ENCODE measurements at regions not wholly inside any gene's neighbourhood (a gene's known extent, or its start where the extent isn't known, plus 50 kb on each side); places are given as distances from the start of the nearest gene placed in this dataset.

GRCh38 chr12:114749065-114749464 is 65.1 kb upstream of the TBX3 start:
- Histone ChIP-seq H2BK5ac (ENCODE audit: low read depth, low read length) (no peak overlapping the region), H2BK15ac (ENCODE audit: low read length) (no peak overlapping the region), H3K79me1 (ENCODE audit: low read depth, low read length) (no peaks in the 10 kb centered on the region), H4K5ac (ENCODE audit: insufficient read length, low read depth, low read length) (no peak overlapping the region), H3K36me3 (ENCODE audit: control insufficient read depth in 2 of 4, insufficient read depth in 4 of 4, low read length in 3 of 4) (no peaks in the 10 kb centered on the region), H4K8ac (ENCODE audit: extremely low read depth, insufficient read depth, low read length) (no peak overlapping the region), H2AK5ac (ENCODE audit: low read depth, low read length) (no peak overlapping the region), H3K79me2 (ENCODE audit: control insufficient read depth in 1 of 2, insufficient read depth in 2 of 2, low read length in 2 of 2) (no peaks in the 10 kb centered on the region), H3K27me3 (replicated peaks in 1 of 4; ENCODE audit: control insufficient read depth in 3 of 4, extremely low read depth in 1 of 4, insufficient read depth in 3 of 4, low read length in 3 of 4) (peaks cover 0 to 7% (median 2%) of the 10 kb centered on the region in 4 experiments; a peak in 4 of 7 replicates), H3K4me2 (ENCODE audit: insufficient read depth in 1 of 2, low read depth in 2 of 2, low read length in 2 of 2) (no peak overlapping the region), H4K91ac (replicated peaks; ENCODE audit: insufficient read length, low read length) (no peak overlapping the region), H3K18ac (ENCODE audit: extremely low read depth, low read length) (no peak overlapping the region), H3K4me3 (ENCODE audit: extremely low read depth in 1 of 4, insufficient read depth in 2 of 4, low read depth in 3 of 4, low read length in 4 of 4) (no peak overlapping the region), H2BK20ac (ENCODE audit: low read length) (no peak overlapping the region), H2BK12ac (ENCODE audit: low read depth, low read length) (no peak overlapping the region), H3K56ac (replicated peaks; ENCODE audit: insufficient read length, low read depth, low read length) (no peak overlapping the region), H2BK120ac (replicated peaks; ENCODE audit: low read depth, low read length) (no peak overlapping the region), H3K23me2 (ENCODE audit: low read depth, low read length) (no peaks in the 10 kb centered on the region; the same call in 1 of the 2 replicates), H4K20me1 (replicated peaks in 1 of 2; ENCODE audit: control insufficient read depth in 1 of 2, insufficient read depth in 2 of 2, low read length in 2 of 2) (no peaks in the 10 kb centered on the region), H3K9me3 (ENCODE audit: insufficient read depth in 2 of 2, low read depth in 1 of 2, low read length in 1 of 2) (no peaks in the 10 kb centered on the region), H3K27ac (ENCODE audit: low read depth, low read length) (no peak overlapping the region), H3K23ac (ENCODE audit: insufficient read length) (no peak overlapping the region), H3K4ac (replicated peaks; ENCODE audit: insufficient read length, low read depth, low read length) (no peak overlapping the region), H3K4me1 (replicated peaks in 1 of 4; ENCODE audit: control insufficient read depth in 3 of 4, insufficient read depth in 4 of 4, low read length in 3 of 4) (peaks cover 0 to 16% (median 11%) of the 10 kb centered on the region in 4 experiments), H3K14ac (ENCODE audit: insufficient read length) (no peak overlapping the region), H2AFZ (ENCODE audit: low read length) (no peak overlapping the region), H3K9ac (replicated peaks in 1 of 4; ENCODE audit: extremely low read depth in 1 of 4, low read depth in 3 of 4, low read length in 3 of 4) (no peak overlapping the region)
- CTCF ChIA-PET (ENCODE audit: partially characterized antibody): interaction anchor here (1.0 kb wide), 1 partner anchor 10 kb away, joined by 3 read pairs; no protein-coding TSS in a partner anchor
- FAIRE-seq: no peak
- WGBS, 2 experiments (ENCODE audit: extremely low coverage in 1 of 2, insufficient coverage in 1 of 2, insufficient read length in 1 of 2, insufficient replicate concordance in 2 of 2, low coverage in 1 of 2, low lambda C conversion rate in 2 of 2, missing lambda C conversion rate in 1 of 2): 88% methylated on average over 3 of the region's 3 CpGs; no CpG with 5 or more reads in 1 of the 2 experiments
- POLR2A ChIA-PET (ENCODE audit: partially characterized antibody): no interaction called here
- DNase-seq (ENCODE audit: low read depth in 1 of 2, low spot score in 2 of 2): no peak
- TF ChIP-seq YY1 (IDR thresholded peaks at IDR 0.05; ENCODE audit: low read depth, low read length) (no peak), SP4 (IDR thresholded peaks at IDR 0.05; ENCODE audit: low read length) (no peak), JUND (IDR thresholded peaks at IDR 0.05; ENCODE audit: low read length) (no peak), SIX5 (IDR thresholded peaks at IDR 0.05; ENCODE audit: low read depth, low read length) (no peak), ZNF274 (IDR thresholded peaks at IDR 0.05; ENCODE audit: borderline replicate concordance, extremely low read depth, low read length) (no peak), USF2 (IDR thresholded peaks at IDR 0.05; ENCODE audit: low read length) (no peak), TAF1 (IDR thresholded peaks at IDR 0.05; ENCODE audit: low read depth, low read length) (no peak), SAP30 (IDR thresholded peaks at IDR 0.05; ENCODE audit: insufficient read depth, insufficient replicate concordance, low read length) (no peak), SIN3A (conservative IDR thresholded peaks at IDR 0.05 in 1 of 2, IDR thresholded peaks at IDR 0.05 in 1 of 2; ENCODE audit: low read depth in 1 of 2, low read length in 2 of 2) (no peak), MAX (IDR thresholded peaks at IDR 0.05) (no peak), CHD2 (IDR thresholded peaks at IDR 0.05; ENCODE audit: low read length) (no peak), NANOG (IDR thresholded peaks at IDR 0.05; ENCODE audit: insufficient read depth, low read depth, low read length, poor library complexity, severe bottlenecking) (no peak)

Measured in H1 (cell line).